ENCODE measurements at regions not wholly inside any gene's neighbourhood (a gene's known extent, or its start where the extent isn't known, plus 50 kb on each side); places are given as distances from the start of the nearest gene placed in this dataset.

- Histone ChIP-seq H3K27ac (no peak overlapping the region), H3K4me3 (no peak overlapping the region)
These were observed 410.4 kb upstream of the NPVF start for GRCh38 chr7:25638590-25639244.

GRCh38 chr7:25642849-25643248 is 414.6 kb upstream of the NPVF start:
- H3K27ac ChIP-seq: no peak overlapping the region

GRCh38 chr7:25643286-25643685 is 415.0 kb upstream of the NPVF start:
- Histone ChIP-seq H3K27ac (peak overlapping the region in 1 of 21 experiments; percentile 1), H3K4me3 (no peak overlapping the region)

More at GRCh38 chr7:25642849-25643248, 414.6 kb upstream of the NPVF start:
- no peak overlapping the region for H3K4me3 ChIP-seq

GRCh38 chr7:25643770-25644394 is 415.6 kb upstream of the NPVF start:
- no peak overlapping the region for H3K4me3 ChIP-seq
- H3K27ac ChIP-seq: peak overlapping the region in 1 of 21 experiments; percentile 1

GRCh38 chr7:25646726-25647413 is 418.6 kb upstream of the NPVF start:
- H3K27ac ChIP-seq: no peak overlapping the region
- H3K4me3 ChIP-seq: no peak overlapping the region

- Histone ChIP-seq H3K27ac (no peak overlapping the region), H3K4me3 (no peak overlapping the region)
These were observed 419.6 kb upstream of the NPVF start for GRCh38 chr7:25647872-25648271.

- H3K27ac ChIP-seq: no peak overlapping the region
- no peak overlapping the region for H3K4me3 ChIP-seq
These were observed 424.1 kb upstream of the NPVF start for GRCh38 chr7:25652366-25652765.

- Histone ChIP-seq H3K27ac (no peak overlapping the region), H3K4me3 (no peak overlapping the region)
These were observed 425.1 kb upstream of the NPVF start for GRCh38 chr7:25653384-25653783.

- Histone ChIP-seq H3K4me3 (no peak overlapping the region), H3K27ac (no peak overlapping the region)
These were observed 427.8 kb upstream of the NPVF start for GRCh38 chr7:25656071-25656470.

- H3K27ac ChIP-seq: no peak overlapping the region
- no peak overlapping the region for H3K4me3 ChIP-seq
These were observed 428.3 kb upstream of the NPVF start for GRCh38 chr7:25656581-25657026.

- Histone ChIP-seq H3K4me3 (no peak overlapping the region), H3K27ac (no peak overlapping the region)
These were observed 430.1 kb upstream of the NPVF start for GRCh38 chr7:25658375-25658774.

- H3K4me3 ChIP-seq: no peak overlapping the region
- H3K27ac ChIP-seq: no peak overlapping the region
These were observed 431.6 kb upstream of the NPVF start for GRCh38 chr7:25659841-25660240.

GRCh38 chr7:25662841-25663800 is 434.8 kb upstream of the NPVF start:
- no peak overlapping the region for H3K4me3 ChIP-seq
- no peak overlapping the region for H3K27ac ChIP-seq

- Histone ChIP-seq H3K4me3 (no peak overlapping the region), H3K27ac (no peak overlapping the region)
These were observed 435.6 kb upstream of the NPVF start for GRCh38 chr7:25663877-25664276.

- H3K27ac ChIP-seq: no peak overlapping the region
These were observed 436.3 kb upstream of the NPVF start for GRCh38 chr7:25664593-25664992.

GRCh38 chr7:25665374-25665773 is 437.1 kb upstream of the NPVF start:
- no peak overlapping the region for H3K27ac ChIP-seq
- no peak overlapping the region for H3K4me3 ChIP-seq

More at GRCh38 chr7:25664593-25664992, 436.3 kb upstream of the NPVF start:
- no peak overlapping the region for H3K4me3 ChIP-seq

- H3K27ac ChIP-seq: no peak overlapping the region
These were observed 437.8 kb upstream of the NPVF start for GRCh38 chr7:25665903-25666670.

GRCh38 chr7:25666671-25667060 is 438.4 kb upstream of the NPVF start:
- H3K4me3 ChIP-seq: no peak overlapping the region
- no peak overlapping the region for H3K27ac ChIP-seq

More at GRCh38 chr7:25665903-25666670, 437.8 kb upstream of the NPVF start:
- H3K4me3 ChIP-seq: no peak overlapping the region

GRCh38 chr7:25669281-25669781 is 441.0 kb upstream of the NPVF start:
- no peak overlapping the region for H3K27ac ChIP-seq
- H3K4me3 ChIP-seq: no peak overlapping the region
